GM12878 (cell line): ENCODE measurements at regions not wholly inside any gene's neighbourhood (a gene's known extent, or its start where the extent isn't known, plus 50 kb on each side); places are given as distances from the start of the nearest gene placed in this dataset.

Experiments
- ATAC-seq: fragments of 200-7000 bp; cut with Tn5 transposase; 3 replicates; pipeline ENCODE4 v1.9.1; 2020; ENCODE audit warnings: mild to moderate bottlenecking, moderate library complexity
- BruUV-seq: library from RNA; stranded (reverse); fragments of 400-500 nt; replicated peaks from 2 replicates; lab custom pipeline; 2021; lab: Mats Ljungman, UMichigan
- CTCF ChIA-PET: fragments of 300-600 bp; sonication (Branson Sonifier 250); formaldehyde crosslinking; extraction: SDS; loops from one replicate; lab custom pipeline; 2021; ENCODE audit warnings: inconsistent platforms; lab: Yijun Ruan, JAX
- POLR2A ChIA-PET: fragments of 350-600 bp; formaldehyde crosslinking; extraction: SDS; loops from one replicate; lab custom pipeline; 2021; ENCODE audit warnings: inconsistent platforms; lab: Charles Lee
- RAD21 ChIA-PET: fragments of 300-600 bp; sonication (Branson Sonifier 250); formaldehyde crosslinking; loops from one replicate; lab custom pipeline; 2023; ENCODE audit warnings: antibody characterized with exemption; ENCODE audit not compliant: unreplicated experiment; lab: Charles Lee
- SMC1A ChIA-PET: fragments of 300-600 bp; sonication (Branson Sonifier 250); formaldehyde crosslinking; loops from one replicate; lab custom pipeline; 2023; ENCODE audit not compliant: unreplicated experiment, uncharacterized antibody; lab: Charles Lee
- DNase-seq: peaks from one replicate; pipeline ENCODE4 v3.0.0-alpha.2; 2011; ENCODE audit warnings: low read depth, low spot score
- FAIRE-seq: peaks from 3 replicates; lab custom pipeline; 2011; peaks lifted over from hg19 to GRCh38; lab: Jason Lieb, UNC
- H2AFZ ChIP-seq: 2 replicates; pipeline ENCODE4 v1.6.0; 2011; ENCODE audit warnings: low read depth, low read length, control low read depth; ENCODE audit not compliant: control insufficient read depth
- H3K27ac ChIP-seq: 2 replicates; pipeline ENCODE4 v1.5.1; 2011; ENCODE audit warnings: control low read depth; ENCODE audit not compliant: control insufficient read depth, insufficient read depth
- H3K27me3 ChIP-seq, 2 experiments: replicated peaks in 1 of 2; 2 replicates each; pipeline versions ENCODE4 v1.6.0 to v1.6.1; 2011; ENCODE audit warnings: low read length in 1 of 2; ENCODE audit not compliant: control insufficient read depth in 2 of 2, insufficient read depth in 2 of 2
- H3K36me3 ChIP-seq, 2 experiments: 2 replicates each; pipeline ENCODE4 v1.5.1; 2011; ENCODE audit warnings: low read length in 1 of 2; ENCODE audit not compliant: control insufficient read depth in 2 of 2, insufficient read depth in 2 of 2
- H3K4me1 ChIP-seq: 2 replicates; pipeline ENCODE4 v1.6.1; 2011; ENCODE audit warnings: mild to moderate bottlenecking, low read length, moderate library complexity, mixed read lengths; ENCODE audit not compliant: control insufficient read depth, insufficient read depth
- H3K4me2 ChIP-seq: 2 replicates; pipeline ENCODE4 v1.6.0; 2011; ENCODE audit warnings: control low read depth; ENCODE audit not compliant: control insufficient read depth, insufficient read depth
- H3K4me3 ChIP-seq: fragments of 200-600 bp; sonication (generic); 2 replicates; pipeline ENCODE4 v1.5.1; 2016
- H3K79me2 ChIP-seq: 2 replicates; pipeline ENCODE4 v1.6.0; 2011; ENCODE audit warnings: low read length; ENCODE audit not compliant: control insufficient read depth, insufficient read depth
- H3K9ac ChIP-seq: 2 replicates; pipeline ENCODE4 v1.8.0; 2011; ENCODE audit warnings: low read length, control low read depth, mixed read lengths; ENCODE audit not compliant: control insufficient read depth, insufficient read depth
- H3K9me3 ChIP-seq: replicated peaks from 3 replicates; pipeline ENCODE4 v1.5.1; 2011; ENCODE audit warnings: mild to moderate bottlenecking, low read length; ENCODE audit not compliant: control insufficient read depth, insufficient read depth
- H4K20me1 ChIP-seq: 2 replicates; pipeline ENCODE4 v1.6.0; 2011; ENCODE audit not compliant: control insufficient read depth, insufficient read depth
- CREM ChIP-seq: IDR thresholded peaks from 2 replicates; pipeline ENCODE4 v1.6.1; 2014; ENCODE audit warnings: antibody characterized with exemption, low read depth
- NBN ChIP-seq: fragments of 450-650 bp; IDR thresholded peaks from 2 replicates; pipeline ENCODE4 v1.6.1; 2016
- PML ChIP-seq: IDR thresholded peaks from 2 replicates; pipeline ENCODE4 v1.6.1; 2012; ENCODE audit warnings: low read length, inconsistent platforms
- RFX5 ChIP-seq: IDR thresholded peaks from 2 replicates; pipeline ENCODE4 v1.6.1; 2011; ENCODE audit warnings: low read depth, low read length, improper control_type of control experiment
- STAT1 ChIP-seq: fragments of 450-650 bp; conservative IDR thresholded peaks from 2 replicates; pipeline ENCODE4 v1.6.1; 2014; ENCODE audit warnings: antibody characterized with exemption, mild to moderate bottlenecking
- WRNIP1 ChIP-seq: IDR thresholded peaks from 2 replicates; pipeline ENCODE4 v1.6.1; 2011; ENCODE audit warnings: low read depth, low read length, improper control_type of control experiment, borderline replicate concordance
- ZBED1 ChIP-seq: IDR thresholded peaks from 2 replicates; pipeline ENCODE4 v1.6.1; 2016; ENCODE audit warnings: borderline replicate concordance
- WGBS: methylation state at CpG from one replicate; pipeline ENCODE4 v1.1.6; 2016; ENCODE audit warnings: low lambda C conversion rate; ENCODE audit not compliant: insufficient replicate concordance, insufficient coverage; ENCODE audit errors: missing lambda C conversion rate; 5-methylcytosine and 5-hydroxymethylcytosine counted together
- in situ Hi-C: fragments of 300-500 bp; cut with MboI; formaldehyde crosslinking; loops from 9 replicates; pipeline ENCODE4 v1.14.3; 2018; ENCODE audit warnings: mixed read lengths
- intact Hi-C: fragments of 100-400 bp; cut with micrococcal nuclease; formaldehyde crosslinking; loops from one replicate; pipeline ENCODE4 v1.14.2; 2022; ENCODE audit not compliant: unreplicated experiment
- TF ChIP-seq, protein P1 (sequence below): IDR thresholded peaks from 2 replicates; pipeline ENCODE4 v1.6.1; 2011; ENCODE audit warnings: mild to moderate bottlenecking, low read depth, low read length, moderate library complexity; ENCODE audit not compliant: insufficient replicate concordance
- TF ChIP-seq, protein P2 (sequence below): fragments of 450-650 bp; IDR thresholded peaks from 2 replicates; pipeline ENCODE4 v1.6.1; 2018; ENCODE audit warnings: mild to moderate bottlenecking, low read depth, moderate library complexity; ENCODE audit not compliant: partially characterized antibody
- TF ChIP-seq, protein P3 (sequence below): fragments of 450-650 bp; formaldehyde crosslinking; IDR thresholded peaks from 2 replicates; pipeline ENCODE4 v1.5.0; 2022; ENCODE audit warnings: mild to moderate bottlenecking, missing genetic modification characterization

DNA sequence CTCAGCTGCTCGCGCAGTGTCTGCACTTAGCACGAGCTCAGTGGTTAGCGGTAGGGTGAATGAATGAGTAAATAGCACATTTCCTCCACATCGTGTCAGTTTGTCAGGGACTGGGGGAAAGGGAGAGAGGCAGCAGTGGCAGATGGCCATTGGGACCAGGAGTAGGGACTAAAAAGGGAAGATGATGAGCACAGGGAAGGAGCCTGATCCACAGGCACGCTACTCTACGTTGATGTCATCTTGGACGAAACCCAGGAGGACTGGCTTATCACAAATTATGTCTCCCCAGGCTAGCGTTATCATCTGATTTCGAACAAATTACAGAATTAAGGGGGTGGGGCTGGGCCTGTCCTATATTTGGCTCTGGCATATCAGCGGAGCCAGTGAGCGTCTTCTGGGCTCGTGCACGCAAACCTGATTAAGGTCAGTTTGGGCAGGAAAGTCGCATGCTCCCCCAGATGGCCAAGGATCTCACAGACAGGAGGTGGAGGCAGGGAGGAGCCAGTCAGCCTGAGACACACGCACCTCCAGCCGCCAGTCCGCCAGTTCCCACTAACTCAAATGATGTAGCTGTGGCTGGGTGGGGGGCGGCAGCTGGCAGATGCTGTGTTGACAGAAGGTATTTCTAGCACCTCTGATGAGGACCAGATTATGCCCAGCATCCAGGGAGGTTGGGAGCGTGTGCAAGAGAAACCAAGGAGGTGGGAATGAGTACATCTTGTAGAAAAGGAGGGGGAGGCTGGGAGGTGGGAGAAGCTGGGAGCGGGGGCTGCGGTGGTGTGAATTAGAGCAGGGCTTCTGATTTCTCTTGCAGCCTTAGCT lies 97.4 kb upstream of the PRDM11 start:
- intact Hi-C loops (no loop called here), in situ Hi-C loops (no loop called here)
- Histone ChIP-seq H3K27me3 (peaks cover 0 to 2% of the 10 kb centered on the region in 2 experiments; a peak in 3 of 4 replicates), H3K36me3 (no peaks in the 10 kb centered on the region), H3K9me3 (no peaks in the 10 kb centered on the region), H4K20me1 (no peaks in the 10 kb centered on the region), H2AFZ (no peak overlapping the region), H3K4me3 (no peak overlapping the region), H3K79me2 (no peaks in the 10 kb centered on the region), H3K4me2 (no peak overlapping the region), H3K27ac (no peak overlapping the region), H3K9ac (no peak overlapping the region), H3K4me1 (no peaks in the 10 kb centered on the region)
- no peak for DNase-seq
- RAD21 ChIA-PET: no interaction called here
- SMC1A ChIA-PET: interaction anchor here (0.6 kb wide), 1 partner anchor 45 kb away, joined by 3 read pairs; no protein-coding TSS in a partner anchor
- no peak for ATAC-seq
- BruUV-seq: no TSS peak
- CTCF ChIA-PET: no interaction called here
- WGBS: 46% methylated on average over 22 of the region's 22 CpGs
- TF ChIP-seq STAT1: no peak
- no peak for TF ChIP-seq CREM
- TF ChIP-seq, protein P1, sequence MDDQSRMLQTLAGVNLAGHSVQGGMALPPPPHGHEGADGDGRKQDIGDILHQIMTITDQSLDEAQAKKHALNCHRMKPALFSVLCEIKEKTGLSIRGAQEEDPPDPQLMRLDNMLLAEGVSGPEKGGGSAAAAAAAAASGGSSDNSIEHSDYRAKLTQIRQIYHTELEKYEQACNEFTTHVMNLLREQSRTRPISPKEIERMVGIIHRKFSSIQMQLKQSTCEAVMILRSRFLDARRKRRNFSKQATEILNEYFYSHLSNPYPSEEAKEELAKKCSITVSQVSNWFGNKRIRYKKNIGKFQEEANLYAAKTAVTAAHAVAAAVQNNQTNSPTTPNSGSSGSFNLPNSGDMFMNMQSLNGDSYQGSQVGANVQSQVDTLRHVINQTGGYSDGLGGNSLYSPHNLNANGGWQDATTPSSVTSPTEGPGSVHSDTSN: no peak
- TF ChIP-seq, protein P2, sequence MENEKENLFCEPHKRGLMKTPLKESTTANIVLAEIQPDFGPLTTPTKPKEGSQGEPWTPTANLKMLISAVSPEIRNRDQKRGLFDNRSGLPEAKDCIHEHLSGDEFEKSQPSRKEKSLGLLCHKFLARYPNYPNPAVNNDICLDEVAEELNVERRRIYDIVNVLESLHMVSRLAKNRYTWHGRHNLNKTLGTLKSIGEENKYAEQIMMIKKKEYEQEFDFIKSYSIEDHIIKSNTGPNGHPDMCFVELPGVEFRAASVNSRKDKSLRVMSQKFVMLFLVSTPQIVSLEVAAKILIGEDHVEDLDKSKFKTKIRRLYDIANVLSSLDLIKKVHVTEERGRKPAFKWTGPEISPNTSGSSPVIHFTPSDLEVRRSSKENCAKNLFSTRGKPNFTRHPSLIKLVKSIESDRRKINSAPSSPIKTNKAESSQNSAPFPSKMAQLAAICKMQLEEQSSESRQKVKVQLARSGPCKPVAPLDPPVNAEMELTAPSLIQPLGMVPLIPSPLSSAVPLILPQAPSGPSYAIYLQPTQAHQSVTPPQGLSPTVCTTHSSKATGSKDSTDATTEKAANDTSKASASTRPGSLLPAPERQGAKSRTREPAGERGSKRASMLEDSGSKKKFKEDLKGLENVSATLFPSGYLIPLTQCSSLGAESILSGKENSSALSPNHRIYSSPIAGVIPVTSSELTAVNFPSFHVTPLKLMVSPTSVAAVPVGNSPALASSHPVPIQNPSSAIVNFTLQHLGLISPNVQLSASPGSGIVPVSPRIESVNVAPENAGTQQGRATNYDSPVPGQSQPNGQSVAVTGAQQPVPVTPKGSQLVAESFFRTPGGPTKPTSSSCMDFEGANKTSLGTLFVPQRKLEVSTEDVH: no peak
- TF ChIP-seq RFX5: no peak
- TF ChIP-seq PML: no peak
- TF ChIP-seq NBN: no peak
- no peak for TF ChIP-seq ZBED1
- no peak for TF ChIP-seq WRNIP1
- TF ChIP-seq, protein P3, sequence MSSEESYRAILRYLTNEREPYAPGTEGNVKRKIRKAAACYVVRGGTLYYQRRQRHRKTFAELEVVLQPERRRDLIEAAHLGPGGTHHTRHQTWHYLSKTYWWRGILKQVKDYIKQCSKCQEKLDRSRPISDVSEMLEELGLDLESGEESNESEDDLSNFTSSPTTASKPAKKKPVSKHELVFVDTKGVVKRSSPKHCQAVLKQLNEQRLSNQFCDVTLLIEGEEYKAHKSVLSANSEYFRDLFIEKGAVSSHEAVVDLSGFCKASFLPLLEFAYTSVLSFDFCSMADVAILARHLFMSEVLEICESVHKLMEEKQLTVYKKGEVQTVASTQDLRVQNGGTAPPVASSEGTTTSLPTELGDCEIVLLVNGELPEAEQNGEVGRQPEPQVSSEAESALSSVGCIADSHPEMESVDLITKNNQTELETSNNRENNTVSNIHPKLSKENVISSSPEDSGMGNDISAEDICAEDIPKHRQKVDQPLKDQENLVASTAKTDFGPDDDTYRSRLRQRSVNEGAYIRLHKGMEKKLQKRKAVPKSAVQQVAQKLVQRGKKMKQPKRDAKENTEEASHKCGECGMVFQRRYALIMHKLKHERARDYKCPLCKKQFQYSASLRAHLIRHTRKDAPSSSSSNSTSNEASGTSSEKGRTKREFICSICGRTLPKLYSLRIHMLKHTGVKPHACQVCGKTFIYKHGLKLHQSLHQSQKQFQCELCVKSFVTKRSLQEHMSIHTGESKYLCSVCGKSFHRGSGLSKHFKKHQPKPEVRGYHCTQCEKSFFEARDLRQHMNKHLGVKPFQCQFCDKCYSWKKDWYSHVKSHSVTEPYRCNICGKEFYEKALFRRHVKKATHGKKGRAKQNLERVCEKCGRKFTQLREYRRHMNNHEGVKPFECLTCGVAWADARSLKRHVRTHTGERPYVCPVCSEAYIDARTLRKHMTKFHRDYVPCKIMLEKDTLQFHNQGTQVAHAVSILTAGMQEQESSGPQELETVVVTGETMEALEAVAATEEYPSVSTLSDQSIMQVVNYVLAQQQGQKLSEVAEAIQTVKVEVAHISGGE (CRISPR knock-in tag): no peak
- POLR2A ChIA-PET: no interaction called here
- FAIRE-seq: no peak
